T47D (cell line): ENCODE measurements at regions not wholly inside any gene's neighbourhood (a gene's known extent, or its start where the extent isn't known, plus 50 kb on each side); places are given as distances from the start of the nearest gene placed in this dataset.
"Not testable (repeated sequence)": the region's sequence is repeated elsewhere in the genome, so short reads cannot be mapped to it uniquely, and the experiment has no call there.

Source experiments
- DNase-seq, 2 experiments: peaks; one replicate each; pipeline versions ENCODE4 v3.0.0 to v3.0.0-alpha.2; 2011 to 2012; ENCODE audit warnings: low read depth in 1 of 2, low spot score in 1 of 2
- JUND ChIP-seq: IDR thresholded peaks from 2 replicates; pipeline ENCODE4 v1.6.1; 2012; ENCODE audit warnings: low read depth
- in situ Hi-C: cut with HindIII; loops from 2 replicates; pipeline ENCODE4 v1.10.0; 2016; ENCODE audit warnings: low sequenced_read_pairs, low pct_unique_long_range_greater_than_20kb

- DNase-seq, in situ Hi-C loops: not testable (repeated sequence)
Observed at GRCh38 chr12:37441371-37441770, 875.2 kb upstream of the ALG10B start.

- DNase-seq, in situ Hi-C loops: not testable (repeated sequence)
Observed at GRCh38 chr12:37455646-37456045, 860.9 kb upstream of the ALG10B start.

GRCh38 chr12:37497939-37498338 is 818.6 kb upstream of the ALG10B start:
- in situ Hi-C loops, DNase-seq: not testable (repeated sequence)

- in situ Hi-C loops: not testable (repeated sequence)
- DNase-seq: peak in 1 of 2 experiments; percentile 26
Observed at GRCh38 chr12:37510256-37510655, 806.3 kb upstream of the ALG10B start.

GRCh38 chr12:37540581-37540980 is 776.0 kb upstream of the ALG10B start:
- DNase-seq, in situ Hi-C loops: not testable (repeated sequence)

- DNase-seq: no peak
- no peak for TF ChIP-seq JUND
- in situ Hi-C loops: no loop called here
Observed at GRCh38 chr12:37541356-37541755, 775.2 kb upstream of the ALG10B start.

GRCh38 chr12:37543131-37543965 is 773.2 kb upstream of the ALG10B start:
- no peak for DNase-seq
- TF ChIP-seq JUND: no peak
- in situ Hi-C loops: no loop called here

GRCh38 chr12:37543966-37544668 is 772.5 kb upstream of the ALG10B start:
- in situ Hi-C loops: no loop called here
- no peak for DNase-seq
- no peak for TF ChIP-seq JUND

GRCh38 chr12:37544669-37545330 is 771.8 kb upstream of the ALG10B start:
- in situ Hi-C loops, DNase-seq: not testable (repeated sequence)

GRCh38 chr12:37545759-37546158 is 770.8 kb upstream of the ALG10B start:
- in situ Hi-C loops: no loop called here
- no peak for TF ChIP-seq JUND
- DNase-seq: no peak

GRCh38 chr12:37546206-37546605 is 770.4 kb upstream of the ALG10B start:
- DNase-seq: no peak
- in situ Hi-C loops: no loop called here
- TF ChIP-seq JUND: no peak

GRCh38 chr12:37546901-37547475 is 769.6 kb upstream of the ALG10B start:
- no peak for TF ChIP-seq JUND
- in situ Hi-C loops: no loop called here
- DNase-seq: no peak

- in situ Hi-C loops: no loop called here
- TF ChIP-seq JUND: no peak
- peak in 1 of 2 experiments; percentile 48 for DNase-seq
Observed at GRCh38 chr12:37547611-37548010, 769.0 kb upstream of the ALG10B start.
